Fibroblast of skin of back (primary cell): ENCODE measurements at regions not wholly inside any gene's neighbourhood (a gene's known extent, or its start where the extent isn't known, plus 50 kb on each side); places are given as distances from the start of the nearest gene placed in this dataset.

Experiments used
- DNase-seq: peaks from one replicate; pipeline ENCODE4 v3.0.0-alpha.2; 2013

DNA sequence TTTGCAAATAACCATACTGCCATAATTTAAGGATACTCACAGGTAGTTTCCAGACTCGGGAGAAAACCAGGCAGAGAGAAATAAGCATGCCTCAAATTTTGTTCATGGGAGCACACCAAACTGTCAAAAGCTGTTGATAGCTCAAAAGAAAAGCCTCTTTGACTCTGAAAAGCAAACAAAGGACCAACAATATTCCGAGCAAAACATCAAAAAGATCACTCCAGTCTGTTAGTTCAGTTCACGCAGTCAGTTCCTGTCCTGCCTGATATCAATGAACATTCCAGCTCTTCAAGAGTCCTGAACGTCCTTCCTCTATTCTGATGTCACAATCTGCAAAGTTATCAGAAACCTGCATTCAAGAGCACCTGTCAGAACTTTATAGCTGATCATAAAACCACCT lies 78.7 kb downstream of the RRM2 start:
- DNase-seq = no peak

- DNase-seq = peak; percentile 32
Measured at GRCh38 chr2:10202131-10202665, 79.7 kb downstream of the RRM2 start.

- DNase-seq = peak; percentile 15
Measured at GRCh38 chr2:10204326-10205161, 82.0 kb downstream of the RRM2 start.

DNA sequence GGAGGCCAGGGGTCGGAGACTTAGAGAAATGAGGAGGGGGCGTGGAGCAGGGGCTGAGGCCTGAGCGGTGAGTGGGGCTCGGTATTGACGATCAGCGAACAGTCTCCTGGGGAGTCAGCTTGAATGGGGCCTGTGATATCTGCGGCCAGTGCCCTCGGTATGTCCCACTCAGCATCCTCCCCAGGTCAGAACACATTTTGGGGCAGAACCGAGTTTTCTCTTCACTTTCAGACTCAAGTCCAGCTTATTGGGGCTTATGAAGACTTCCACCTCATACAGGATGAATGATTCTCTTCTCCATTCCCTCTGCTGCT lies 82.6 kb downstream of the RRM2 start:
- DNase-seq = no peak

GRCh38 chr2:10208736-10209135 lies 86.2 kb downstream of the RRM2 start:
- DNase-seq = no peak

DNA sequence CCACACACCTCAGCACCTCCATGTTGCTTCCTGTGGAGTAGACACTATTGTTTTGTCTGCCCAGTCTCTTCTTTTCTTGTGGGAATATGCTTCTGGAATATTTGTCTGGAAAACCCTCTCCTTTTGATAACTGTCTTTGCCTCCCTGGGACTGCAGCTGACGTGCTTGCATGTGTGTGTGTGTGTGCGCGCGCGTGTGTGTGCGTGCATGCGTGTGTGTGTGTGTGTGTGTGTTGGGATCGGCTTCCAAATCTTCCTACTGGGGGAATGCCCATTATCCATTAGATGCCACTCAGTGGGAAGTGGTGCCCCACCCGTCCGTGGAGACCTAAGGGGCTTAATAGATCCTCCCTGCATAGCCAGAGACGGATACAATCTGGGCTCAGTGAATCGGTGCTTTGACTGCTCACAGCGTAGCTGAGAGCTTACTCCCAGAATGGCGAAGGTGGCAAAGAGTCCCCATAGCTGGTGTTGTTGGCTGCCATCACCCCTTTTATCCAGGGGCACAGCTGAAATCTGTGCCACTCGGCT lies 86.9 kb downstream of the RRM2 start:
- no peak for DNase-seq

DNA sequence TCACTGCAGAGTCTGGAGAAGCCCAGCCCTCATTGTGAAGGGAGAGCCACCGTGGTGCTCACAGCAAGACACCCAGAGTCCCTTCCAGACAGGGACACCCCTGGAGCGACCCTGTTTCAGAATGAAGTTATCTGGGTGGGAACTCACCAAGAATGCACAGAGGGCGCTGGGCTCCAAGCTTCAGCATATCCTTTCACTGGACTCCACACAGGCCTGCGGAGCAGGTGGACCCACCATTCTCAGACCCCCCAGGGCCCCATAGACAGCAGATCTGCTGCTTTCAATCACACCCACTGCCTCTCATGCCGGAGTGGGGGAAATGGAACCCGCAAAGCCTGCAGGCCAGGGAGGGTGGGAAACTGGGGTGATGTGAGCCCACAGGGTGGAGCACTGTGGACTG lies 87.8 kb downstream of the RRM2 start:
- no peak for DNase-seq

- DNase-seq = no peak
Measured at GRCh38 chr2:10211844-10212422, 89.4 kb downstream of the RRM2 start.

GRCh38 chr2:10212827-10213226 lies 89.9 kb upstream of the HPCAL1 start:
- no peak for DNase-seq

DNA sequence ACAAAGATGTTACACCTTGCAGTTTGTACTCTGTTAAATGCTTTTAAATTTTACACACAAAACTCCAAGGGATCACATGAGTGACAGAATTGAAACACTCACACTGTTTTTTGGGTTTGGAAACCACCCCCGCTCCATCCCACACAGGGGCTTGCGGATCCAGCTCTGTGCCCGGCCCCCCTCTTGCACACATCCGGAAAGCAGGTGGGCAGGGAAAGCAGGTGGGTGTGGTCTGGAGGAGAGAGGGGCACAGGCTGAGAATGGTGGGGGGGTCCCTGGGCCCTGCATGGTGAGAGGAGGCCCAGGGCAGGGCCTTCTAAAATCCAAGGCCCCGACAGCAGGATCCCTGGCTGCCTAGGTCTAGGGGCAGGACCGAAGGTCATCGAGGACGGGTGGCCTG lies 88.5 kb upstream of the HPCAL1 start:
- DNase-seq = no peak

DNA sequence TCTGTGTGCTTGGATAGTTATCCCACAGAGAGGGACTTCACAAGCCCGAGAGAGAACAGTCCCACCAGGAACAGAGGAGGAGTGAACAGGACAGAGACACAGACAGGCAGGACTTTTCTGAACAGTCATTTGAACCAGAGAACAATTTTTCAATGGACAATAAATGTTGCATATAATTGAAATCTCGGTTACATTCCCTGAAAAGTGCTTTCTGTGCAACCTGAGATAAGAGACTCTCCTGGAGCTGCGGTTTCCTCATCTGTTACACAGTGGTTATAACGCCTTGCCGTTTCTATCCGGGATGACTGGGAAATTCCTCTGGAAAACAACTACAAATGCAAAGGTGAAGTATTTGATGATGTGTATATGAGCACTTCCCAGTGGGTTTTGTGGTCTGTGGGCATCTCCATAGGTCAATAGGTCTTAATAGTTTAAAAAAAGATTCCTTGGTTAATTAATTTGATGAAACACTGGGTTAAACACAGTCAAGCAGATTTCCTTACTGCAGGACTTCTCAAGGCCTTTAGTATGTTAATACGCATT lies 87.2 kb upstream of the HPCAL1 start:
- no peak for DNase-seq

DNA sequence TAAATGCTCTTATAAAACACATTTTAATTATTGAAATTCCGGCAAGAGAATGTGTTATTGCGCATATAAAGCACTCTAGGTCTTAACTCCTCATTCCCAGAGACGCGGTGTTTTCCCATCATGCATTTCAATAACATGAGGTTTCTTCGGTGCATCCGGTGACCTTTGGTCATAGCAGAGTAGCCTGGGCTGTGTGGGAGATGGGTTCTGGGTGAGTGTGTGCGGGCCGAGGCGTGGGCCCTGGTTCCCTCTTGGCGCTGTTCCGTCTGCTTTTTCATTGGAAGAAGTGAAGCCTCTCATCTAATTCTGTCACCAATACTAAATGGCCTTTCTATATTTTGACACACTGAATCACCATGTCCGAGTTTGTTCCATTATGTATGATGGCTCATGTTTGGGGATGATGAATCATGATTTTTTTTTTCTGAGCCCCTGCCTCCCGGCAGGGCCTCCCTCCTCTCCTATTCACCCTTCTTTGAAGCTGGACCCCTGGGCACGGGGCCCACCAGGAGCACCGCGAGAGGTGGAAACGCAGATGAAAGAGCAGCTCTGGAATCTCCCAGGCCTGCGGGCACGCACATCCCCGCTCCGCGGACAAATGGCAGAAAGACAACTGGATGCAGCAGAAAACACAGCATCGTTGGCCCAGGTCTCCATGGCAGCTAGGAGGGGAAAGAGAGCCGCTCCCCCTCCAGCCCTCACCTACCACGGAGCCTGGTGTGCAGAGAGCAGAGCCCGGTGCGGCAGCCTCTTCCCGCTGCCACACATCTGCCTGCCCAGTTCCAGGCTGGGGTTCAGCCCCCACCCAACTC lies 85.8 kb upstream of the HPCAL1 start:
- no peak for DNase-seq

GRCh38 chr2:10217489-10218435 lies 84.9 kb upstream of the HPCAL1 start:
- no peak for DNase-seq

DNA sequence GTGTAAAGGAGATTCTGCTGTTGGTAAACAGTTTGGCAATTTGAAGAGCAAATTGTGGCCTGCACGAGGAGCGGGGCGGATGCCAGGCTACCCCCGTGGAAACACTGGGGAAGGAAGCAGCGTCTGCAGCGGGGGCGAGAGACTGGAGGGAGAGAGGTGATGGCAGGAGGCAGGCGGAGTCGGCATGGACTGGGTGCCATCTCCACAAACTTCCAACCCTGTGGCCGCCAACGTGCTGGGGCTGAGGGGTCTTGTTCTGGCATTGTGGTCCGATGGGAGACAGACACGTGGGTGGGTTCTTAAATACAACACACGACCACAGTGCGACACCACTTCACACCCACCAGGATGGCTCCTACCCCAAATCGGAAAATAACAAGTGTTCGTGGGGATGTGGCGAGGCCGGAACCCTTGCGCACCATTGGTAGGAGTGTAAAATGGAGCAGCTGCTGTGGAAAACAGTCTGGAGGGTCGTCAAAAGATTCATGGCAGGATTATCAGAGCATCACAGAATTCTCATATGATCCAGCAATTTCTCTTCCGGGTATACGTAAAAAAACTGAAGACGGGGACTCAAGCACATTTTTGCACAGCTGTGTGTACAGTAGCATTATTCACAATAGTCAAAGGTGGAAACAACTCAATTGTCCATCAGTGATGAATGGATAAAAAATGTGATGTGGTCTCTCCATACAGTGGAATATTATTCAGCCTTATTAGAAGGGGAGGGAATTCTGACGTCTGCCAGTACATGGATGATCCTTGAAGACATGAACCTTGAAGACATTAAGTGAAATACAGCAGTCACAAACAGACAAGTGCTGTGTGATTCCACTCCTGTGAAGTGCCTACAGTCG lies 82.4 kb upstream of the HPCAL1 start:
- DNase-seq = no peak

DNA sequence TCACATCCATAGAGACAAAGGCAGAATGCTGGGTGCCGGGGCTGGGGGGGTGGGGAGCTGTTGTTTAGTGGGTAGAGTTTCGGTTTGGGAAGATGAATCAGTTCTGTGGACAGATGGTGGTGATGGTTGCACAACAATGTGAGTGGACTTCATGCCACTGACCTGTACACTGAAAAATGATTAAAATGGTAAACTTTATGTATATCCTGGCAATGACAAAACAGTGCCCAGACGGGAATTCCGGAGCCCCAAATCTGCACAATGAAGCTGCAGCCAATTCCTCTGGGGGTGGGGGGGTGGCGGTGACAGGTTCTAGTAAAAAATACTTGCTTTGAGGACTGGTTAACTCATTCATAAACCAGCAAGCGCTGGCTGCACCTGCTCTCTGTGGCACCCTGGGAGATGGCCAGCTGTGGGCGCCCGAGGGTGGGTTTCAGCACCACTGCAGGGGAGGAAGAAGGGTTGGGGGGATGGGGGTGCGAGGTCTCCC lies 81.8 kb upstream of the HPCAL1 start:
- DNase-seq = no peak

GRCh38 chr2:10221443-10221842 lies 81.3 kb upstream of the HPCAL1 start:
- no peak for DNase-seq

- DNase-seq = no peak
Measured at GRCh38 chr2:10221976-10222870, 80.5 kb upstream of the HPCAL1 start.

DNA sequence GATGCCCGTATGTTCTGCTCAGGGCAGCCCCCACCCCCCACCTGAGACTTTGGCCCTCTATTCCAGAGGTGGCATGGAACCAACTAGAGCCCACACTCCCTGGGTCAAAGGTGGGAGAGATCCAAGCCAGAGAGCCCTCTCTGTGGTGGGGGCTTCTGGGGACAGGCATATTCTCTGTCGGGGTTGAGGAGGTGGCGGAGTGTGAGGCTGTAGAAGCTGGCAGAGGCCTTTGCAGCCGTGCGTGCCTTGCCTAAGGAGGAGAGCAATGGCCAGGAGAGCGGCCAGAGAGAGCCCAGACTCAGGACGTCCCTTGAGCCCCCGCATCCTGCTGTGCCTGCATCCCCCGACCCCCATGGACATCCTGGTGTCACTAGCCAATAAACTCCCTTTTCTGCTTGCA lies 79.2 kb upstream of the HPCAL1 start:
- DNase-seq = no peak

DNA sequence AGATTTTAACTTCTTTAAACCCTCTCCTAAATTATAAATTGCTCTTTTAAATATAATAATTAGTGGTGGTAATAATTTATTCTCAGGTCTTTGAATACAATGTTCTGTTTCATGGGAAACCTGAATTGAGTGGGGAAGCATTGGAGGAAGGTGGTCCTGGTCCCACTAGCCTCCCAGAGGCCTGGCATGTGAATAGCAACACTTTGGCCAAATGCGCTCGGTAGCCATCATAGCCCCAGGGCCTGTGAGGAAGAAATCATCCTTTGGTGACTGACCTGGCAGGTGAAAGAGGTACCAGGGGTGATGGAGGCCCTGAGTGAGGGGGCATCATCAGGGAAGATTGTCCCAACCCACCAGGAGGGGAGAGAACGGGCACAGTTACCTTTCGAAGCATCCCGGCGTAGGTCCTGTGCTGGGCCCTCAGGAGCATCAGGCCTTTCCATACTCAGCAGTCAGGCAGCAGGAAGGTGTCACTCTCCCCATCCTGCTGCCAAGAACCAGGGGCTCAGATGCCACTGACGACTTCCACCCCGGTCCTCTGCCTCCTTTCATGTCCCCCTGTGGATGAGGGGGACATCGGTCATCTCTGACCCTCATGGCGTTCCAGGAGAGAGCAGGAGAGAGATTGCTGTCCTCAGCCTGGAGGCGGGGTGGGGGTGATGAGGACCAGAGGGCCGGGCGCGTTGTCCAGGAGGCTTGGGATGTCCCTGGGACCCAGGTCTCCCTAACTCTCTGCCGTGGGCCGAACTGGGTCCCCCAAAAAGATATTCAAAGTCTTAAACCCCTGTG lies 78.6 kb upstream of the HPCAL1 start:
- no peak for DNase-seq
